LNCAP (cell line): ENCODE measurements at regions not wholly inside any gene's neighbourhood (a gene's known extent, or its start where the extent isn't known, plus 50 kb on each side); places are given as distances from the start of the nearest gene placed in this dataset.

ENCODE experiments used
- CTCF ChIP-seq: fragments of 450-650 bp; IDR thresholded peaks from 2 replicates; pipeline ENCODE4 v1.5.1; 2017; ENCODE audit warnings: mild to moderate bottlenecking

GRCh38 chr11:23869671-23870070 lies 627.2 kb upstream of the LUZP2 start:
- TF ChIP-seq CTCF, result no peak

- TF ChIP-seq CTCF, result no peak
Measured at GRCh38 chr11:23873406-23873805, 623.4 kb upstream of the LUZP2 start.

- no peak for TF ChIP-seq CTCF
Measured at GRCh38 chr11:23875176-23875850, 621.5 kb upstream of the LUZP2 start.

- TF ChIP-seq CTCF, result no peak
Measured at GRCh38 chr11:23884341-23884740, 612.5 kb upstream of the LUZP2 start.

GRCh38 chr11:23885801-23886200 lies 611.1 kb upstream of the LUZP2 start:
- TF ChIP-seq CTCF, result no peak

GRCh38 chr11:23893126-23893525 lies 603.7 kb upstream of the LUZP2 start:
- no peak for TF ChIP-seq CTCF

GRCh38 chr11:23897453-23898286 lies 599.2 kb upstream of the LUZP2 start:
- no peak for TF ChIP-seq CTCF
